Tibial artery (tissue), 4 donors: ENCODE measurements at regions not wholly inside any gene's neighbourhood (a gene's known extent, or its start where the extent isn't known, plus 50 kb on each side); places are given as distances from the start of the nearest gene placed in this dataset.

ENCODE experiments used
- DNase-seq, 2 donors: peaks; one replicate each; pipeline ENCODE4 v3.0.0-alpha.2; 2019
- H3K27ac ChIP-seq, 2 donors: fragments of 200-600 bp; sonication (generic) in 1 of 2; 1 replicate in 1 of 2; 2 replicates in 1 of 2; pipeline ENCODE4 v1.5.1; 2018 to 2019; ENCODE audit warnings: mild to moderate bottlenecking in 1 of 2
- H3K27me3 ChIP-seq, 2 donors: fragments of 200-600 bp; sonication (generic) in 1 of 2; one replicate each; pipeline versions ENCODE4 v1.5.1 to v1.6.0; 2016 to 2019
- H3K36me3 ChIP-seq, 3 donors: fragments of 200-600 bp; sonication (generic) in 2 of 3; one replicate each; pipeline ENCODE4 v1.5.1; 2016 to 2019; ENCODE audit warnings: mild to moderate bottlenecking in 2 of 3
- H3K4me1 ChIP-seq, 4 donors: fragments of 200-600 bp; sonication (generic) in 2 of 4; 1 replicate in 3 of 4; 2 replicates in 1 of 4; pipeline ENCODE4 v1.5.1; 2016 to 2019
- H3K4me3 ChIP-seq, 2 donors: fragments of 200-600 bp; sonication (generic) in 1 of 2; 1 replicate in 1 of 2; 2 replicates in 1 of 2; pipeline ENCODE4 v1.5.1; 2018 to 2019; ENCODE audit warnings: mild to moderate bottlenecking in 2 of 2
- H3K9me3 ChIP-seq, 3 donors: fragments of 200-600 bp; sonication (generic) in 1 of 3; one replicate each; pipeline ENCODE4 v1.5.1; 2016 to 2019
- intact Hi-C: fragments of 100-400 bp; cut with DNase I; formaldehyde crosslinking; loops from one replicate; pipeline ENCODE4 v1.15.0; 2023; ENCODE audit warnings: low total_unique reads
- TF ChIP-seq, protein P1 (sequence below), 2 experiments: fragments of 200-600 bp in 1 of 2; fragments of 450-650 bp in 1 of 2; IDR thresholded peaks; one replicate each; pipeline ENCODE4 v1.5.1; 2017 to 2019; ENCODE audit warnings: antibody characterized with exemption in 2 of 2, mild to moderate bottlenecking in 1 of 2, moderate library complexity in 1 of 2

DNA sequence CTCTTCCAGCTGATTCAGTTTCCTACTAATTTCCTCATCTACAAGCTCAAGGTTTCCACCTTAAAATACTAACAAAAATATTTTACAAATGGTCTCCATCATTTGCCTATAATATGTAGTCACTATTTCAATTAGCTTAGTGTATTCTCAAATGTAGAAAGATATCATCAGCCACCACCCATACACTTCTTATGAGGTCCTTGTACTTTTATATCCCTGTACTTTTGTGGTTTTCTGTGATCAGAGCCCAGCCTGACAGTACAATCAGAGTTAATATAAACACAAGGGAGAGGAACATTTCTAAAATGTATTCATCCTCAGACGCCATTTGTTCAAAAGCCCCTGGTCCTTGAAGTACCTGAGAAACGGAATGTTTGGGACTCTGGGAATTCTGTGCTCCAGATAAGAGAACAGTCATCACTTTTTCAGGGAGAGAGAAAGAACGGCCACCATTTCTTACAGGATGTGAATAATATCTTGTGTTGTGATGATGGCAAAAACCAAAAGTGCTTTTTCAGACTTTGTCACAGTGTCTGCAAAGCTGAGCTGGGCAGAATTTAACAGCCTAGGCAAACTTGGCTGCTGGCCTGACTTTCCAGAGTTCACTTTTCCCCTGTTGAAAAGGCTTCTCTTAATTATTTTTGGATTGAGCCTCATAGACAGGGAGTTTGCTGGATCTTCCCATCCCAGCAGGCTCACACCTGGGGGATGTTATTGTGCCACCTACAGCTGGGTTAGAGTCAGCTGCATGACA lies 361.7 kb upstream of the ACVR2A start:
- intact Hi-C loops: no loop called here
- no peaks in the 10 kb centered on the region for H3K36me3 ChIP-seq
- H3K27me3 ChIP-seq: no peaks in the 10 kb centered on the region
- no peaks in the 10 kb centered on the region for H3K9me3 ChIP-seq
- no peak overlapping the region for H3K4me3 ChIP-seq
- no peak for DNase-seq
- no peaks in the 10 kb centered on the region for H3K4me1 ChIP-seq
- H3K27ac ChIP-seq: no peak overlapping the region
- TF ChIP-seq, protein P1, sequence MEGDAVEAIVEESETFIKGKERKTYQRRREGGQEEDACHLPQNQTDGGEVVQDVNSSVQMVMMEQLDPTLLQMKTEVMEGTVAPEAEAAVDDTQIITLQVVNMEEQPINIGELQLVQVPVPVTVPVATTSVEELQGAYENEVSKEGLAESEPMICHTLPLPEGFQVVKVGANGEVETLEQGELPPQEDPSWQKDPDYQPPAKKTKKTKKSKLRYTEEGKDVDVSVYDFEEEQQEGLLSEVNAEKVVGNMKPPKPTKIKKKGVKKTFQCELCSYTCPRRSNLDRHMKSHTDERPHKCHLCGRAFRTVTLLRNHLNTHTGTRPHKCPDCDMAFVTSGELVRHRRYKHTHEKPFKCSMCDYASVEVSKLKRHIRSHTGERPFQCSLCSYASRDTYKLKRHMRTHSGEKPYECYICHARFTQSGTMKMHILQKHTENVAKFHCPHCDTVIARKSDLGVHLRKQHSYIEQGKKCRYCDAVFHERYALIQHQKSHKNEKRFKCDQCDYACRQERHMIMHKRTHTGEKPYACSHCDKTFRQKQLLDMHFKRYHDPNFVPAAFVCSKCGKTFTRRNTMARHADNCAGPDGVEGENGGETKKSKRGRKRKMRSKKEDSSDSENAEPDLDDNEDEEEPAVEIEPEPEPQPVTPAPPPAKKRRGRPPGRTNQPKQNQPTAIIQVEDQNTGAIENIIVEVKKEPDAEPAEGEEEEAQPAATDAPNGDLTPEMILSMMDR (IDR thresholded peaks at IDR 0.05): no peak

GRCh38 chr2:147482111-147482895 lies 362.5 kb upstream of the ACVR2A start:
- DNase-seq: no peak
- H3K27me3 ChIP-seq: no peaks in the 10 kb centered on the region
- no peaks in the 10 kb centered on the region for H3K9me3 ChIP-seq
- TF ChIP-seq, protein P1 (IDR thresholded peaks at IDR 0.05): no peak
- no peaks in the 10 kb centered on the region for H3K36me3 ChIP-seq
- no peak overlapping the region for H3K27ac ChIP-seq
- H3K4me3 ChIP-seq: no peak overlapping the region
- no peaks in the 10 kb centered on the region for H3K4me1 ChIP-seq
- intact Hi-C loops: no loop called here

DNA sequence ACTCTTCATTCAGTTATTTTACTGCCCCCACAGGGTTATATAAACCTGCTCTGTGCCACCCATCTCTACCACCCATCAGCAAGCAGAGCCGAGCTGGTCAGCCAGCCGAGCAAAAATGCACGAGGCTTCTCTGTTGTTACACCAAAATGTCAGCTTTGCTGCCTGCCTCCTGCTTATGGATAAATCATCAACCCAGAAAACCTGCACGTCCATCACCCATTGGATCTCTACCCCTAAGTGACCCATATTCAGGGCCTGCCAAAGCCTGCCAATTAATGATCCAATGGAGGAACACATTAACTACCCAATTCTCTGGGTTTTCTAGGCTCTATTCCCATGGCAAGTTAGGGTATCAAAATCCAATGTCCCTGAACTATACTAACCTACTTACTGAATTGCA lies 365.5 kb upstream of the ACVR2A start:
- Histone ChIP-seq H3K4me1 (no peaks in the 10 kb centered on the region), H3K27me3 (no peaks in the 10 kb centered on the region), H3K36me3 (no peaks in the 10 kb centered on the region), H3K27ac (no peak overlapping the region), H3K4me3 (no peak overlapping the region), H3K9me3 (no peaks in the 10 kb centered on the region)
- intact Hi-C loops: no loop called here
- DNase-seq: no peak
- TF ChIP-seq, protein P1 (IDR thresholded peaks at IDR 0.05): no peak

- DNase-seq: no peak
- TF ChIP-seq, protein P1 (IDR thresholded peaks at IDR 0.05): no peak
- Histone ChIP-seq H3K27ac (no peak overlapping the region), H3K27me3 (no peaks in the 10 kb centered on the region), H3K9me3 (no peaks in the 10 kb centered on the region), H3K4me3 (no peak overlapping the region), H3K4me1 (no peaks in the 10 kb centered on the region), H3K36me3 (no peaks in the 10 kb centered on the region)
- intact Hi-C loops: no loop called here
Observed at GRCh38 chr2:147473075-147473474, 371.8 kb upstream of the ACVR2A start.

GRCh38 chr2:147471126-147471525 lies 373.7 kb upstream of the ACVR2A start:
- intact Hi-C loops: no loop called here
- Histone ChIP-seq H3K27ac (no peak overlapping the region), H3K9me3 (no peaks in the 10 kb centered on the region), H3K4me3 (no peak overlapping the region), H3K4me1 (no peaks in the 10 kb centered on the region), H3K27me3 (no peaks in the 10 kb centered on the region), H3K36me3 (no peaks in the 10 kb centered on the region)
- DNase-seq: no peak
- TF ChIP-seq, protein P1 (IDR thresholded peaks at IDR 0.05): no peak
